ENCODE measurements at regions not wholly inside any gene's neighbourhood (a gene's known extent, or its start where the extent isn't known, plus 50 kb on each side); places are given as distances from the start of the nearest gene placed in this dataset.

DNA sequence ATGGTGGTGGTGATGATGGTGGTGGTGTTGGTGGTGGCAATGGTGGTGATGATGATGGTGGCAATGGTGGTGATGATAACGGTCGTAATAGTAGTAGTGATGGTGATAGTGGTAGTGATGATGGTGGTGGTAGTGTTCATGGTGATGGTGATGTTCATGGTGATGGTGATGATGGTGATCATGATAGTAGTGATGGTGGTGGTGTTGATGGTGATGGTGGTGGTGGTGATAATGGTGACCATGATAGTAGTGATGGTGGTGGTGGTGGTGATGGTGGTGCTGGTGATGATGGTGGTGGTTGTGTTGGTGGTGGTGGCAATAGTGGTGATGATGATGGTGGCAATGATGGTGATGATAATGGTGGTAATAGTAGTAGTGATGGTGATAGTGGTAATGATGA is 68.0 kb downstream of the SOX9 start:
- POLR2A ChIA-PET (ENCODE audit: low non-redundant PET) = no interaction called here
- BruUV-seq (replicated peaks) = no TSS peak
- Histone ChIP-seq H3K9me3 (ENCODE audit: low read depth, low read length, poor library complexity, severe bottlenecking) (no peaks in the 10 kb centered on the region), H3K36me3 (ENCODE audit: insufficient read depth, low read length, poor library complexity, severe bottlenecking) (no peaks in the 10 kb centered on the region), H3K27ac (ENCODE audit: low read depth, low read length, poor library complexity, severe bottlenecking) (no peak overlapping the region), H3K27me3 (replicated peaks; ENCODE audit: insufficient read depth, low read depth, low read length, poor library complexity) (no peaks in the 10 kb centered on the region), H3K4me1 (ENCODE audit: insufficient read depth, low read length, poor library complexity, severe bottlenecking) (peaks cover 9% of the 10 kb centered on the region), H3K4me3 (ENCODE audit: low read depth, low read length, poor library complexity, severe bottlenecking) (no peak overlapping the region)
- CTCF ChIA-PET = no interaction called here
- no peak for DNase-seq (ENCODE audit: low spot score)
- intact Hi-C loops (cut with micrococcal nuclease; ENCODE audit: unreplicated experiment) = no loop called here
- no peak for TF ChIP-seq EZH2 (IDR thresholded peaks at IDR 0.05; ENCODE audit: borderline replicate concordance, low read depth, low read length, poor library complexity, severe bottlenecking)
- TF ChIP-seq, protein P1, sequence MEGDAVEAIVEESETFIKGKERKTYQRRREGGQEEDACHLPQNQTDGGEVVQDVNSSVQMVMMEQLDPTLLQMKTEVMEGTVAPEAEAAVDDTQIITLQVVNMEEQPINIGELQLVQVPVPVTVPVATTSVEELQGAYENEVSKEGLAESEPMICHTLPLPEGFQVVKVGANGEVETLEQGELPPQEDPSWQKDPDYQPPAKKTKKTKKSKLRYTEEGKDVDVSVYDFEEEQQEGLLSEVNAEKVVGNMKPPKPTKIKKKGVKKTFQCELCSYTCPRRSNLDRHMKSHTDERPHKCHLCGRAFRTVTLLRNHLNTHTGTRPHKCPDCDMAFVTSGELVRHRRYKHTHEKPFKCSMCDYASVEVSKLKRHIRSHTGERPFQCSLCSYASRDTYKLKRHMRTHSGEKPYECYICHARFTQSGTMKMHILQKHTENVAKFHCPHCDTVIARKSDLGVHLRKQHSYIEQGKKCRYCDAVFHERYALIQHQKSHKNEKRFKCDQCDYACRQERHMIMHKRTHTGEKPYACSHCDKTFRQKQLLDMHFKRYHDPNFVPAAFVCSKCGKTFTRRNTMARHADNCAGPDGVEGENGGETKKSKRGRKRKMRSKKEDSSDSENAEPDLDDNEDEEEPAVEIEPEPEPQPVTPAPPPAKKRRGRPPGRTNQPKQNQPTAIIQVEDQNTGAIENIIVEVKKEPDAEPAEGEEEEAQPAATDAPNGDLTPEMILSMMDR (conservative IDR thresholded peaks at IDR 0.05; ENCODE audit: low read depth, low read length) = no peak

DNA sequence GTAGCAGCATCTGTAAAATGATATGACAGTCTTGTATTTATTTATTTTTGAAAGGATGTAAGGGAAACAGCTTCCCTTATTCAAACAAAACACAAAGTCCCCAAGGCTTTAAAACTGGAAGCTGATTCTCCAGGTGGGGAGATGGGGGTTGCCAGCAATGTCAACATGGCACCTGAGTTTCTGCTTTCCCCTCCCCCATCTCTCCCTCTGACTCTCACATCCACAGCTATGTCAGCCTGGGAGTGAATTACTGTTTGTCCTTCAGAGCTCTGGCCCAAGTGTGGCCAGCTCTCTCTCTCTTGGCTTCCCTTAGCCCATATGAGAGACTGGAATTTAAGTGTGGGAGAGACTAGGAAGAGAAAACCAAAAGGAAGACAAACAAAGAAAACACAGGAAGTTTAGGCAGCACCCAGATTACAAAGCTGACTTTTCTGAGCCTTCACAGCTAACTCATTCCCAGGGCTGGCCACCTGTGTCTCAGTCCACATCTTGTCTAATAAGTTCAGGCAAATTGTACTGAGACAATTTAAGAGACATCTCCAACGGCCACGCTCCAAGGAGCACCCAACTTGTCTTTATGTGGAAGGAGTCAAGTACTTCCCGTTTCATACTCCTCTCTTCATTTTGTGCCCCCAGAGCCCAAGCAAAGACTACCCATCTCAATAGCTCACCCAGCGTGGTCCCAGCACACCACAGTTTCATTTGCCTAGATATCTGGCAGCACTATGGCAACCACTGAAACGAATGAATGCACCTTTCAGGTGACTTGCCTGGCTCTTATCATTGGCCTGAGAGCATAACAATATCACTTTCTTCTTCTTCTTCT is 69.2 kb downstream of the SOX9 start:
- no peak overlapping the region for H3K27ac ChIP-seq (ENCODE audit: low read depth, low read length, poor library complexity, severe bottlenecking)
- no peak overlapping the region for H3K4me3 ChIP-seq (ENCODE audit: low read depth, low read length, poor library complexity, severe bottlenecking)
- no TSS peak for BruUV-seq (replicated peaks)
- no peak for DNase-seq (ENCODE audit: low spot score)
- H3K27me3 ChIP-seq (replicated peaks; ENCODE audit: insufficient read depth, low read depth, low read length, poor library complexity) = no peaks in the 10 kb centered on the region
- intact Hi-C loops (cut with micrococcal nuclease; ENCODE audit: unreplicated experiment) = no loop called here
- TF ChIP-seq EZH2 (IDR thresholded peaks at IDR 0.05; ENCODE audit: borderline replicate concordance, low read depth, low read length, poor library complexity, severe bottlenecking) = no peak
- TF ChIP-seq, protein P1 (conservative IDR thresholded peaks at IDR 0.05; ENCODE audit: low read depth, low read length) = no peak
- no peaks in the 10 kb centered on the region for H3K9me3 ChIP-seq (ENCODE audit: low read depth, low read length, poor library complexity, severe bottlenecking)
- peaks cover 9% of the 10 kb centered on the region for H3K4me1 ChIP-seq (ENCODE audit: insufficient read depth, low read length, poor library complexity, severe bottlenecking)
- no peaks in the 10 kb centered on the region for H3K36me3 ChIP-seq (ENCODE audit: insufficient read depth, low read length, poor library complexity, severe bottlenecking)
- CTCF ChIA-PET = no interaction called here
- POLR2A ChIA-PET (ENCODE audit: low non-redundant PET) = no interaction called here

DNA sequence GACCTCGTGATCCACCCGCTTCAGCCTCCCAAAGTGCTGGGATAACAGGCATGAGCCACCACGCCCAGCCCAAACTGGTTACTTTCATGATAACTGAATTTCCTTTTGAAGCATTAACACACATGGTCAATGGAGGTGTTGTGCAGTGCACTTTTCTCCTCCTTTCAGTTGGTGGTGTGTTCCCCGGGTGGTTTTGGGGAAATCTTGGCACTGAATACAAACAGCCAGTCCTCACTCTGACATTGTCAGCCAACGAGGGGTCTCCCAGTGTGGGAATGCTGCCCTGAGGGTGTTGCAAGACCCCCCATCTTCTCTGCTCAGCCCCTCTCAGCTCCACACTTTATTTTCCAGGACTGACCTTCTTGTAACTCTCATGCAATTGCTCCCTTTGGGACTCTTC is 70.5 kb downstream of the SOX9 start:
- POLR2A ChIA-PET (ENCODE audit: low non-redundant PET) = no interaction called here

More for the DNA sequence above, 70.5 kb downstream of the SOX9 start:
- Histone ChIP-seq H3K27ac (ENCODE audit: low read depth, low read length, poor library complexity, severe bottlenecking) (no peak overlapping the region), H3K4me1 (ENCODE audit: insufficient read depth, low read length, poor library complexity, severe bottlenecking) (no peaks in the 10 kb centered on the region), H3K36me3 (ENCODE audit: insufficient read depth, low read length, poor library complexity, severe bottlenecking) (no peaks in the 10 kb centered on the region), H3K9me3 (ENCODE audit: low read depth, low read length, poor library complexity, severe bottlenecking) (no peaks in the 10 kb centered on the region), H3K27me3 (replicated peaks; ENCODE audit: insufficient read depth, low read depth, low read length, poor library complexity) (no peaks in the 10 kb centered on the region), H3K4me3 (ENCODE audit: low read depth, low read length, poor library complexity, severe bottlenecking) (no peak overlapping the region)
- CTCF ChIA-PET = interaction anchor here (0.8 kb wide), 1 partner anchor 1575 kb away, joined by 6 read pairs; no protein-coding TSS in a partner anchor
- TF ChIP-seq EZH2 (IDR thresholded peaks at IDR 0.05; ENCODE audit: borderline replicate concordance, low read depth, low read length, poor library complexity, severe bottlenecking) = no peak
- TF ChIP-seq, protein P1 (conservative IDR thresholded peaks at IDR 0.05; ENCODE audit: low read depth, low read length) = no peak
- no TSS peak for BruUV-seq (replicated peaks)
- no peak for DNase-seq (ENCODE audit: low spot score)
- intact Hi-C loops (cut with micrococcal nuclease; ENCODE audit: unreplicated experiment) = no loop called here

Data from A673 (cell line).